ELR (cell line): ENCODE measurements at regions not wholly inside any gene's neighbourhood (a gene's known extent, or its start where the extent isn't known, plus 50 kb on each side); places are given as distances from the start of the nearest gene placed in this dataset.
"Not testable (repeated sequence)": the region's sequence is repeated elsewhere in the genome, so short reads cannot be mapped to it uniquely, and the experiment has no call there.

ENCODE experiments used
- DNase-seq: peaks from one replicate; pipeline ENCODE4 v3.0.0-alpha.2; 2015; ENCODE audit warnings: low read depth

- no peak for DNase-seq
Measured at GRCh38 chr4:27964095-27964494, 1103.5 kb downstream of the STIM2 start.

GRCh38 chr4:27966664-27967063, 1106.0 kb downstream of the STIM2 start:
- DNase-seq: no peak

- no peak for DNase-seq
Measured at GRCh38 chr4:27973056-27973455, 1112.4 kb downstream of the STIM2 start.

- DNase-seq: no peak
Measured at GRCh38 chr4:27973700-27974099, 1113.1 kb downstream of the STIM2 start.

- no peak for DNase-seq
Measured at GRCh38 chr4:27974339-27974738, 1113.7 kb downstream of the STIM2 start.

- DNase-seq: not testable (repeated sequence)
Measured at GRCh38 chr4:27974881-27975280, 1114.2 kb downstream of the STIM2 start.

- DNase-seq: not testable (repeated sequence)
Measured at GRCh38 chr4:27978427-27979109, 1117.9 kb downstream of the STIM2 start.

- DNase-seq: no peak
Measured at GRCh38 chr4:27985522-27985921, 1124.9 kb downstream of the STIM2 start.

- no peak for DNase-seq
Measured at GRCh38 chr4:27986476-27986875, 1125.8 kb downstream of the STIM2 start.

- no peak for DNase-seq
Measured at GRCh38 chr4:28001698-28002097, 1141.1 kb downstream of the STIM2 start.

GRCh38 chr4:28004520-28004919, 1143.9 kb downstream of the STIM2 start:
- no peak for DNase-seq

GRCh38 chr4:28006021-28006420, 1145.4 kb downstream of the STIM2 start:
- no peak for DNase-seq

GRCh38 chr4:28007693-28008092, 1147.1 kb downstream of the STIM2 start:
- DNase-seq: no peak

- no peak for DNase-seq
Measured at GRCh38 chr4:28009541-28009940, 1148.9 kb downstream of the STIM2 start.

- peak; percentile 27 for DNase-seq
Measured at GRCh38 chr4:28010577-28011240, 1150.1 kb downstream of the STIM2 start.

GRCh38 chr4:28014469-28014868, 1153.8 kb downstream of the STIM2 start:
- peak; percentile 30 for DNase-seq

- DNase-seq: no peak
Measured at GRCh38 chr4:28015996-28016395, 1155.4 kb downstream of the STIM2 start.

- peak; percentile 66 for DNase-seq
Measured at GRCh38 chr4:28038253-28038652, 1177.6 kb downstream of the STIM2 start.

GRCh38 chr4:28062562-28062961, 1201.9 kb downstream of the STIM2 start:
- no peak for DNase-seq

- peak; percentile 20 for DNase-seq
Measured at GRCh38 chr4:28073860-28074555, 1213.4 kb downstream of the STIM2 start.

GRCh38 chr4:28075401-28075956, 1214.8 kb downstream of the STIM2 start:
- no peak for DNase-seq

GRCh38 chr4:28077203-28077602, 1216.6 kb downstream of the STIM2 start:
- not testable (repeated sequence) for DNase-seq
